ENCODE measurements at regions not wholly inside any gene's neighbourhood (a gene's known extent, or its start where the extent isn't known, plus 50 kb on each side); places are given as distances from the start of the nearest gene placed in this dataset.

- ATAC-seq (ENCODE audit: low read depth) (no peak), DNase-seq (ENCODE audit: low spot score in 2 of 2) (no peak)
- H3K36me3 Mint-ChIP-seq: no peaks in the 10 kb centered on the region
- H3K27me3 Mint-ChIP-seq: no peaks in the 10 kb centered on the region
- H3K27ac Mint-ChIP-seq: no peak overlapping the region
- no peaks in the 10 kb centered on the region for H3K9me3 Mint-ChIP-seq
- no peak overlapping the region for H3K4me3 Mint-ChIP-seq
- H3K4me1 Mint-ChIP-seq: no peaks in the 10 kb centered on the region
Observed at GRCh38 chr5:39794513-39795210, 369.9 kb upstream of the DAB2 start.

GRCh38 chr5:39785410-39785809, 360.6 kb upstream of the DAB2 start:
- Mint-ChIP-seq H3K27ac (no peak overlapping the region), H3K4me3 (no peak overlapping the region), H3K27me3 (no peaks in the 10 kb centered on the region), H3K9me3 (no peaks in the 10 kb centered on the region), H3K36me3 (no peaks in the 10 kb centered on the region), H3K4me1 (no peaks in the 10 kb centered on the region)
- DNase-seq (ENCODE audit: low spot score in 2 of 2): no peak
- ATAC-seq (ENCODE audit: low read depth): no peak

- Mint-ChIP-seq H3K9me3 (no peaks in the 10 kb centered on the region), H3K36me3 (no peaks in the 10 kb centered on the region), H3K4me3 (no peak overlapping the region), H3K27ac (no peak overlapping the region), H3K27me3 (peaks cover 1% of the 10 kb centered on the region), H3K4me1 (no peaks in the 10 kb centered on the region)
- no peak for DNase-seq (ENCODE audit: low spot score in 2 of 2)
- no peak for ATAC-seq (ENCODE audit: low read depth)
Observed at GRCh38 chr5:39783756-39784421, 359.1 kb upstream of the DAB2 start.

GRCh38 chr5:39780347-39780746, 355.6 kb upstream of the DAB2 start:
- no peaks in the 10 kb centered on the region for H3K4me1 Mint-ChIP-seq
- no peaks in the 10 kb centered on the region for H3K36me3 Mint-ChIP-seq
- H3K27ac Mint-ChIP-seq: no peak overlapping the region
- no peak overlapping the region for H3K4me3 Mint-ChIP-seq
- H3K27me3 Mint-ChIP-seq: peaks cover 1% of the 10 kb centered on the region
- no peak for DNase-seq (ENCODE audit: low spot score in 2 of 2)
- no peak for ATAC-seq (ENCODE audit: low read depth)
- H3K9me3 Mint-ChIP-seq: no peaks in the 10 kb centered on the region

DNA sequence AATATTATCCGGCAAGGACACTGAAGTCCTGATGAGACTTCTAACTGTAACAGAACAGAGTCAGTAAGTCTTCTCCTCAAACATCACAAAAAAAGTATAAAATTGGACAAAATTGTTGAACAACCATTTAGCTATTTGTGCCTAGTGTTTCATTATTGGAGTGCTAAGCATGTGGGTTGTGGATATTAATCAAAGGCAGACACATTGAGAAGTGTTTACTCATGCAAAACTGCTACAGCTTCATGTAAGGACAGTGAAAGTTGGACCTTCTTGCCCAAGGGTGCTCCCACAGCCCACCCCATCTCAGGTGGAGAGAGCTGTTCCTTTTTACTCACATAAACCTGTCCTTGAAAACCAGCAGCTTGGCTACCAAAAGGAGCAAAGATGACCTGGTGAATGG, 355.1 kb upstream of the DAB2 start:
- H3K36me3 Mint-ChIP-seq: no peaks in the 10 kb centered on the region
- no peak overlapping the region for H3K4me3 Mint-ChIP-seq
- no peak for DNase-seq (ENCODE audit: low spot score in 2 of 2)
- H3K9me3 Mint-ChIP-seq: no peaks in the 10 kb centered on the region
- no peak for ATAC-seq (ENCODE audit: low read depth)
- no peak overlapping the region for H3K27ac Mint-ChIP-seq
- no peaks in the 10 kb centered on the region for H3K4me1 Mint-ChIP-seq
- H3K27me3 Mint-ChIP-seq: peaks cover 1% of the 10 kb centered on the region

GRCh38 chr5:39775797-39776365, 351.1 kb upstream of the DAB2 start:
- Mint-ChIP-seq H3K27me3 (peaks cover 1% of the 10 kb centered on the region), H3K4me3 (no peak overlapping the region), H3K9me3 (no peaks in the 10 kb centered on the region), H3K27ac (no peak overlapping the region), H3K36me3 (no peaks in the 10 kb centered on the region), H3K4me1 (no peaks in the 10 kb centered on the region)
- no peak for ATAC-seq (ENCODE audit: low read depth)
- no peak for DNase-seq (ENCODE audit: low spot score in 2 of 2)

DNA sequence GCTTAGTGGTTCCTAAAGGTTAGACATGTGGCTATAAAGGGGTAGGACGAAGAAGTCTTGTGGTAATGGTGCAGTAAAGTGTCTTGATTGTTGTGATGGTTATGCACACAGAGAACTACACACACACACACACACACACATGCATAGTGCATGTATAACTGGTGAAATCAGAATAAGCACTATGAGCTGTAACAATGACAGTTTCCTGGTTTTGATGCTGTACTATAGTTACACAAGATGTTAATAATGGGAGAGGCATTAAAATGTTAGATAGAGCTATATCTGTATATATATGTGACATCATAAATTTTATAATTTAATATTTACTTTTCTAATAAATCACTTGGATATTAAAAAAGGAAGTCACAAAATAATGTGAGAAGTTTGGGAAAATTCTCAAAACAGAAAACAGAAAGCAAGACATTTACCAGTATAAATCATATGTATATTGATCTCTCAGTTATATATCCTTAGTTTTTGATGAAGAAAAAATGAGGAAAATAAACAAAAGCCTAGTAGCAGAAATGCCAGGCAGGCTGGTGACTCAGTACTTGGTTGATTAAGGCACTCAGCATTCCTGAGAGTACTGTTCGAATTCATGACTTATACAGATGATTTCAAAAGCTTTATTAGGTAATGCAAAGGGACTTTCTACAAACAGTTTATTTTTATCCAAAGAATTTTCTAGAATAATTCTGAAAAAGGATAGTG, 350.5 kb upstream of the DAB2 start:
- DNase-seq (ENCODE audit: low spot score in 2 of 2): no peak
- no peak for ATAC-seq (ENCODE audit: low read depth)

DNA sequence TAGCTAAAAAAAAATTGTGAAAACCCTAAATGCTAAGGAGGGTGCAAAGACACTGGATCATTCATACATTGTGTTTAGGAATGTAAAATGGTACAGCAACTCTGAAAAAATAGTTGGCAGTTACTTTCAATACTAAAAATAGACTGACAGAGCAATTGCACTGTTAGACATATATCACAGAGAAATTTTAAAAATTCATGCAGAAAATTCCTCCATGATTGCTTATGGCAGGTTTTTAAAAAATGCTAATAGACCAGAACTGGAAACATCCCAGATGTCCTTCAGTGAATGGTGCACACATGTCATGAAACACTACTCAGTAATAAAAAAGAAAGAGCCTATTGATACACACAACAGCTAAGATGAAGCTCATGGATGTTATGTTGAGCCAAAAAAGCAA, 349.8 kb upstream of the DAB2 start:
- Mint-ChIP-seq H3K27me3 (peaks cover 3% of the 10 kb centered on the region), H3K9me3 (no peaks in the 10 kb centered on the region), H3K27ac (no peak overlapping the region), H3K36me3 (no peaks in the 10 kb centered on the region), H3K4me3 (no peak overlapping the region), H3K4me1 (no peaks in the 10 kb centered on the region)
- DNase-seq (ENCODE audit: low spot score in 2 of 2): no peak
- ATAC-seq (ENCODE audit: low read depth): no peak

More for the DNA sequence above, 350.5 kb upstream of the DAB2 start:
- no peak overlapping the region for H3K4me3 Mint-ChIP-seq
- no peaks in the 10 kb centered on the region for H3K4me1 Mint-ChIP-seq
- no peaks in the 10 kb centered on the region for H3K36me3 Mint-ChIP-seq
- H3K27ac Mint-ChIP-seq: no peak overlapping the region
- H3K27me3 Mint-ChIP-seq: peaks cover 3% of the 10 kb centered on the region
- no peaks in the 10 kb centered on the region for H3K9me3 Mint-ChIP-seq

- no peak overlapping the region for H3K4me3 Mint-ChIP-seq
- no peak for ATAC-seq (ENCODE audit: low read depth)
- H3K4me1 Mint-ChIP-seq: no peaks in the 10 kb centered on the region
- no peak for DNase-seq (ENCODE audit: low spot score in 2 of 2)
- no peaks in the 10 kb centered on the region for H3K36me3 Mint-ChIP-seq
- H3K27ac Mint-ChIP-seq: no peak overlapping the region
- no peaks in the 10 kb centered on the region for H3K9me3 Mint-ChIP-seq
- peaks cover 2% of the 10 kb centered on the region for H3K27me3 Mint-ChIP-seq
Observed at GRCh38 chr5:39772307-39772706, 347.5 kb upstream of the DAB2 start.

GRCh38 chr5:39767916-39768315, 343.1 kb upstream of the DAB2 start:
- DNase-seq (ENCODE audit: low spot score in 2 of 2): no peak
- H3K4me1 Mint-ChIP-seq: no peaks in the 10 kb centered on the region
- H3K27me3 Mint-ChIP-seq: peaks cover 6% of the 10 kb centered on the region

DNA sequence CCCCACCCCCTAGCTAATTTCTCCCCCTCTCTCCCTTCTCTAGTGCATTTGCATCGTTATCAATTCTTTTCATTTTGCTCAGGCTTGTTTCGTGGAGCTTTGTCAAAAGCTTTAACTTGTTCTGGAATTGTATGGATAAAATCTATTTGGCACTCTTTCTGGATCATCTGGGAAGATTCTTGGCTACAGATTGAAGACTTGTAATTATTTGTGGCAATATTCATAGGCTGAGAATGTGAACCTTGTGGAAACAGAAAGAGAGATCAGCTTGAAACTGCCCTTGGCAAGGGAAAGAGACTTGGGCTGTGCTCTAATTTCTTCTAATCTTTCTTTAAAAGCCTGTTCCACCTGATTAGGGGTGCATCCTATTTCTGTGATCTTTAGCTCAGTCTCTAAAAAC, 340.6 kb upstream of the DAB2 start:
- DNase-seq (ENCODE audit: low spot score in 2 of 2) (no peak), ATAC-seq (ENCODE audit: low read depth) (no peak)
- Mint-ChIP-seq H3K36me3 (no peaks in the 10 kb centered on the region), H3K27me3 (peaks cover 4% of the 10 kb centered on the region), H3K4me3 (no peak overlapping the region), H3K9me3 (no peaks in the 10 kb centered on the region), H3K27ac (no peak overlapping the region), H3K4me1 (no peaks in the 10 kb centered on the region)

More at GRCh38 chr5:39767916-39768315, 343.1 kb upstream of the DAB2 start:
- H3K36me3 Mint-ChIP-seq: no peaks in the 10 kb centered on the region
- ATAC-seq (ENCODE audit: low read depth): no peak
- H3K4me3 Mint-ChIP-seq: no peak overlapping the region
- H3K9me3 Mint-ChIP-seq: no peaks in the 10 kb centered on the region
- no peak overlapping the region for H3K27ac Mint-ChIP-seq

DNA sequence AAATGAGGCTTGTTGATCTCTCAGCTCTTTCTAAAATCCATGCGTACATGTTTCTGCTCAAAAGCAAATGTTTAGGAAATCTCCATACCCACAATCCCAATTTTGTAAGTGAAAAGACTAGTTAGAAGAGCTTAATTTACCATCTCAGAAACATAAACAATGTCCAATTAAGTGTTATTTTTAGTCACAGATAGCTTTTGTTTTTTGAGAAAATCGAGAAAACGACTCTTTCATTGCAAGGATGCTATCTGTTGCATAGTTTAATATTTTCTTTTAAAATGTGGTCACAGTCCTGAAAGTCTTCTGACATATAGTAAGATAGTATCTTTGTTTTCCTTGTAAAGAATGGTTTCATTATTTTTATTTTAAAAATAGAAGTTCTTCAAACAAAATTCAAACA, 338.0 kb upstream of the DAB2 start:
- H3K27ac Mint-ChIP-seq: no peak overlapping the region
- H3K4me3 Mint-ChIP-seq: no peak overlapping the region
- peaks cover 4% of the 10 kb centered on the region for H3K27me3 Mint-ChIP-seq
- DNase-seq (ENCODE audit: low spot score in 2 of 2) (no peak), ATAC-seq (ENCODE audit: low read depth) (no peak)
- no peaks in the 10 kb centered on the region for H3K4me1 Mint-ChIP-seq
- no peaks in the 10 kb centered on the region for H3K9me3 Mint-ChIP-seq
- H3K36me3 Mint-ChIP-seq: no peaks in the 10 kb centered on the region

DNA sequence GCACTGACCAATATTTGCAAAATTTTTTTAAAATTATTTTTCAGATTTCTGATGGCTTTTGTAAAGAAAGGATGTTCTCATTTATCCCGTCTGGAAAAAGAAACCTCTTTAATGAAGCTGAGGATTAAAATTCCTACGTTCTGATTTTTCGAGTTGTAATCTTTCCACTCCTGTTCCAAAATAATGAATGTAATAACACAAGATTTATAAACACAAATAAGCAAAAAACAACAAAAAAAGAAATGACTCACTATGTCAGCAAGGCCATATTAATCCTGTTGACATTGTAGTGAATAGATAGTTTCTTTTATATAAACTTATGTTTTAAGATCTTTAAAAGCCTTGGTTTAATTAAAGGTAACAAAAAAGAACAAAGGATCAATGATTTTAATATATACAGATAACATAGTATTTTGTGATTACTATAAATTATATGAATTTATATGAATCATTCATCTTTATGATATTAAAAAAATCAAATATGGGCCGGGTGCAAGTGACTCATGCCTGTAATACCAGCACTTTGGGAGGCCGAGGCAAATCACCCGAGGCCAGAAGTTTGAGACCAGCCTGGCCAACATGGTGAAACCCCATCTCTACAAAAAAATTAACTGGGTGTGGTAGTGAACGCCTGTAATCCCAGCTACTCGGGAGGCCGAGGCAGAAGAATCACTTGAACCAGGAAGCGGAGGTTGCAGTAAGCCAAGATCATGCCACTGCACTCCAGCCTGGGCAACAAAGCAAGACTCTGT, 336.6 kb upstream of the DAB2 start:
- Mint-ChIP-seq H3K4me3 (no peak overlapping the region), H3K27ac (no peak overlapping the region), H3K9me3 (no peaks in the 10 kb centered on the region), H3K27me3 (peaks cover under 1% of the 10 kb centered on the region), H3K36me3 (no peaks in the 10 kb centered on the region), H3K4me1 (no peaks in the 10 kb centered on the region)
- no peak for ATAC-seq (ENCODE audit: low read depth)
- no peak for DNase-seq (ENCODE audit: low spot score in 2 of 2)

Data from memory B cell (primary cell).